ENCODE measurements at regions not wholly inside any gene's neighbourhood (a gene's known extent, or its start where the extent isn't known, plus 50 kb on each side); places are given as distances from the start of the nearest gene placed in this dataset.

- POLR2A ChIA-PET: no interaction called here
- no peak overlapping the region for H3K4me2 ChIP-seq (replicated peaks; ENCODE audit: low read depth, low read length, poor library complexity, severe bottlenecking)
- no peak for TF ChIP-seq CTCF (IDR thresholded peaks at IDR 0.05)
- ATAC-seq (ENCODE audit: low read depth) (no peak), DNase-seq (no peak)
- Mint-ChIP-seq H3K9me3 (ENCODE audit: insufficient read depth) (no peaks in the 10 kb centered on the region), H3K27me3 (peaks cover 17% of the 10 kb centered on the region), H3K4me3 (no peak overlapping the region), H3K4me1 (no peaks in the 10 kb centered on the region), H3K27ac (no peak overlapping the region)
- intact Hi-C loops (cut with micrococcal nuclease): no loop called here
- no peak overlapping the region for H2AFZ ChIP-seq (ENCODE audit: insufficient read depth, low read depth, low read length, poor library complexity, severe bottlenecking)
- H3K36me3 ChIP-seq (replicated peaks in 1 of 2; ENCODE audit: control extremely low read depth in 1 of 2, control insufficient read depth in 1 of 2, extremely low read depth in 1 of 2, insufficient read depth in 2 of 2, low read length in 1 of 2): no peaks in the 10 kb centered on the region
- peaks cover 0 to 3% (median 1%) of the 10 kb centered on the region in 4 experiments for H3K27me3 ChIP-seq (replicated peaks in 1 of 4; ENCODE audit: control extremely low read depth in 1 of 4, control insufficient read depth in 3 of 4, insufficient read depth in 4 of 4, low read length in 3 of 4)
- H3K79me2 ChIP-seq (ENCODE audit: control insufficient read depth, insufficient read depth, low read length): no peaks in the 10 kb centered on the region
- CTCF ChIA-PET: no interaction called here
- H3K4me1 ChIP-seq (ENCODE audit: control insufficient read depth in 2 of 2, insufficient read depth in 2 of 2, low read length in 2 of 2): no peaks in the 10 kb centered on the region
- H3K4me3 ChIP-seq (ENCODE audit: control extremely low read depth in 1 of 5, extremely low read depth in 1 of 5, insufficient read depth in 1 of 5, low read depth in 2 of 5, low read length in 4 of 5): no peak overlapping the region
- H3K27ac ChIP-seq (ENCODE audit: low read length in 2 of 2): no peak overlapping the region
- H4K20me1 ChIP-seq (ENCODE audit: control insufficient read depth, insufficient read depth, low read length, poor library complexity, severe bottlenecking): no peaks in the 10 kb centered on the region
- 95% methylated on average over 6 of the region's 7 CpGs for WGBS (ENCODE audit: insufficient coverage)
- no peaks in the 10 kb centered on the region for H3K9me3 ChIP-seq (ENCODE audit: control extremely low read depth in 1 of 3, control insufficient read depth in 2 of 3, insufficient read depth in 1 of 3, low read length in 2 of 3)
- H3K9ac ChIP-seq (ENCODE audit: low read length): no peak overlapping the region
Observed at GRCh38 chr14:55877942-55878341, 240.3 kb upstream of the PELI2 start.

GRCh38 chr14:55881577-55882241 is 236.5 kb upstream of the PELI2 start:
- ATAC-seq (ENCODE audit: low read depth): no peak
- WGBS (ENCODE audit: insufficient coverage): 56% methylated on average over 6 of the region's 6 CpGs

More at GRCh38 chr14:55881577-55882241, 236.5 kb upstream of the PELI2 start:
- Mint-ChIP-seq H3K27ac (no peak overlapping the region), H3K9me3 (ENCODE audit: insufficient read depth) (no peaks in the 10 kb centered on the region), H3K4me3 (no peak overlapping the region), H3K27me3 (peaks cover 16% of the 10 kb centered on the region), H3K4me1 (no peaks in the 10 kb centered on the region)
- no peak overlapping the region for H3K27ac ChIP-seq (ENCODE audit: low read length in 2 of 2)
- H3K36me3 ChIP-seq (replicated peaks in 1 of 2; ENCODE audit: control extremely low read depth in 1 of 2, control insufficient read depth in 1 of 2, extremely low read depth in 1 of 2, insufficient read depth in 2 of 2, low read length in 1 of 2): no peaks in the 10 kb centered on the region
- H3K4me1 ChIP-seq (ENCODE audit: control insufficient read depth in 2 of 2, insufficient read depth in 2 of 2, low read length in 2 of 2): no peaks in the 10 kb centered on the region
- no peak overlapping the region for H3K4me2 ChIP-seq (replicated peaks; ENCODE audit: low read depth, low read length, poor library complexity, severe bottlenecking)
- H3K9me3 ChIP-seq (ENCODE audit: control extremely low read depth in 1 of 3, control insufficient read depth in 2 of 3, insufficient read depth in 1 of 3, low read length in 2 of 3): no peaks in the 10 kb centered on the region
- intact Hi-C loops (cut with micrococcal nuclease): no loop called here
- peaks cover 0 to 2% (median 0%) of the 10 kb centered on the region in 4 experiments for H3K27me3 ChIP-seq (replicated peaks in 1 of 4; ENCODE audit: control extremely low read depth in 1 of 4, control insufficient read depth in 3 of 4, insufficient read depth in 4 of 4, low read length in 3 of 4)
- TF ChIP-seq EZH2 (IDR thresholded peaks at IDR 0.05; ENCODE audit: borderline replicate concordance, insufficient read depth, low read depth, low read length, poor library complexity, severe bottlenecking) (no peak), CTCF (IDR thresholded peaks at IDR 0.05) (no peak)
- H4K20me1 ChIP-seq (ENCODE audit: control insufficient read depth, insufficient read depth, low read length, poor library complexity, severe bottlenecking): no peaks in the 10 kb centered on the region
- no peaks in the 10 kb centered on the region for H3K79me2 ChIP-seq (ENCODE audit: control insufficient read depth, insufficient read depth, low read length)
- H2AFZ ChIP-seq (ENCODE audit: insufficient read depth, low read depth, low read length, poor library complexity, severe bottlenecking): no peak overlapping the region
- no peak for DNase-seq
- ChIA-PET CTCF (no interaction called here), POLR2A (no interaction called here)
- H3K4me3 ChIP-seq (ENCODE audit: control extremely low read depth in 1 of 5, extremely low read depth in 1 of 5, insufficient read depth in 1 of 5, low read depth in 2 of 5, low read length in 4 of 5): no peak overlapping the region
- no peak overlapping the region for H3K9ac ChIP-seq (ENCODE audit: low read length)

Measured in B cell (primary cell).